ENCODE measurements at regions not wholly inside any gene's neighbourhood (a gene's known extent, or its start where the extent isn't known, plus 50 kb on each side); places are given as distances from the start of the nearest gene placed in this dataset.

- TF ChIP-seq, protein P1, sequence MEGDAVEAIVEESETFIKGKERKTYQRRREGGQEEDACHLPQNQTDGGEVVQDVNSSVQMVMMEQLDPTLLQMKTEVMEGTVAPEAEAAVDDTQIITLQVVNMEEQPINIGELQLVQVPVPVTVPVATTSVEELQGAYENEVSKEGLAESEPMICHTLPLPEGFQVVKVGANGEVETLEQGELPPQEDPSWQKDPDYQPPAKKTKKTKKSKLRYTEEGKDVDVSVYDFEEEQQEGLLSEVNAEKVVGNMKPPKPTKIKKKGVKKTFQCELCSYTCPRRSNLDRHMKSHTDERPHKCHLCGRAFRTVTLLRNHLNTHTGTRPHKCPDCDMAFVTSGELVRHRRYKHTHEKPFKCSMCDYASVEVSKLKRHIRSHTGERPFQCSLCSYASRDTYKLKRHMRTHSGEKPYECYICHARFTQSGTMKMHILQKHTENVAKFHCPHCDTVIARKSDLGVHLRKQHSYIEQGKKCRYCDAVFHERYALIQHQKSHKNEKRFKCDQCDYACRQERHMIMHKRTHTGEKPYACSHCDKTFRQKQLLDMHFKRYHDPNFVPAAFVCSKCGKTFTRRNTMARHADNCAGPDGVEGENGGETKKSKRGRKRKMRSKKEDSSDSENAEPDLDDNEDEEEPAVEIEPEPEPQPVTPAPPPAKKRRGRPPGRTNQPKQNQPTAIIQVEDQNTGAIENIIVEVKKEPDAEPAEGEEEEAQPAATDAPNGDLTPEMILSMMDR (IDR thresholded peaks at IDR 0.05): no peak
- no peak for TF ChIP-seq EZH2 (IDR thresholded peaks at IDR 0.05; ENCODE audit: borderline replicate concordance, insufficient read depth, low read depth, low read length, poor library complexity, severe bottlenecking)
These were observed 108.6 kb upstream of the CCDC150 start for GRCh38 chr2:196530910-196531309.
